Stimulated activated naive B cell treated with anti-CD40 and anti-IgM and Interleukin-4, amounts not matched to agents 10 μg/mL and 1 μg/mL and 100 μg/mL, for 72 hours (primary cell): ENCODE measurements at regions not wholly inside any gene's neighbourhood (a gene's known extent, or its start where the extent isn't known, plus 50 kb on each side); places are given as distances from the start of the nearest gene placed in this dataset.

Source experiments
- ATAC-seq, 2 donors: fragments of 150-1000 bp; cut with Tn5 transposase; replicated peaks; 2 replicates each; pipeline ENCODE4 v1.10.0; 2021; ENCODE audit warnings: moderate library complexity in 1 of 2
- DNase-seq: peaks from one replicate; pipeline ENCODE4 v3.0.0; 2021
- H3K27ac Mint-ChIP-seq: one replicate; pipeline ENCODE4 v1.8.0; 2022; ENCODE audit warnings: mild to moderate bottlenecking, mixed read lengths
- H3K27me3 Mint-ChIP-seq, 2 donors: one replicate each; pipeline ENCODE4 v1.8.0; 2022; ENCODE audit warnings: mixed read lengths in 2 of 2
- H3K36me3 Mint-ChIP-seq, 2 donors: one replicate each; pipeline ENCODE4 v1.8.0; 2022; ENCODE audit warnings: mixed read lengths in 2 of 2, mild to moderate bottlenecking in 1 of 2
- H3K4me1 Mint-ChIP-seq, 2 donors: one replicate each; pipeline ENCODE4 v1.8.0; 2022; ENCODE audit warnings: mixed read lengths in 2 of 2, mild to moderate bottlenecking in 1 of 2
- H3K4me3 Mint-ChIP-seq, 2 donors: one replicate each; pipeline ENCODE4 v1.8.0; 2022; ENCODE audit warnings: mild to moderate bottlenecking in 2 of 2, mixed read lengths in 2 of 2, moderate library complexity in 1 of 2
- H3K9me3 Mint-ChIP-seq, 2 donors: one replicate each; pipeline ENCODE4 v1.8.0; 2022; ENCODE audit warnings: mixed read lengths in 2 of 2, mild to moderate bottlenecking in 1 of 2

- Mint-ChIP-seq H3K27me3 (peaks cover 21 to 31% of the 10 kb centered on the region in 2 donors), H3K9me3 (peaks cover 0 to 4% of the 10 kb centered on the region in 2 donors), H3K4me1 (peaks cover 0 to 2% of the 10 kb centered on the region in 2 donors), H3K36me3 (no peaks in the 10 kb centered on the region), H3K4me3 (no peak overlapping the region), H3K27ac (no peak overlapping the region)
- DNase-seq, result no peak
- ATAC-seq, result no peak
Measured at GRCh38 chr10:114771157-114771556, 50.4 kb upstream of the FHIP2A start.

- DNase-seq (no peak), ATAC-seq (no peak)
- Mint-ChIP-seq H3K27me3 (peaks cover 18 to 29% of the 10 kb centered on the region in 2 donors), H3K4me1 (peaks cover 0 to under 1% of the 10 kb centered on the region in 2 donors), H3K9me3 (peaks cover 0 to 4% of the 10 kb centered on the region in 2 donors), H3K27ac (no peak overlapping the region), H3K36me3 (no peaks in the 10 kb centered on the region), H3K4me3 (no peak overlapping the region)
Measured at GRCh38 chr10:114771749-114772148, 49.8 kb upstream of the FHIP2A start.
